ENCODE measurements at regions not wholly inside any gene's neighbourhood (a gene's known extent, or its start where the extent isn't known, plus 50 kb on each side); places are given as distances from the start of the nearest gene placed in this dataset.

DNA sequence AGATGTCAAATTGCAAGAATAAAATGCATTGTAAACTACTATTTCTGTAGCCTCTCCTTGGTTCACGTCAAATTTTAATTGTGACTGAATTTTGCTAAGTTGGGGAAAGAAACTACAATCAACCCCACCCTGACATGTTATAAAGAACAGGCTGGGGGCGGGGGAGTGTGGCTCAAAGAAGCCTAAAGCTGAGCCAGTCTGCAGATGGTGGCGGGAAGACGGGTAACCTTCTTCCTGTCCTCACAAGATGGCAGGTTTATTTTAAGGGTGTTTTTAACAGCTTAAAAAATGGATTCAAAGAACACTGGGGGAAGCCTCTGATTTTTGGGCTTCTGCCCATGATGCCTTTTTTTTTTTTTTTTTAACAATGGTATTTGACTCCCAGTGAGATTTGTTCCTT, 68.5 kb upstream of the MELK start:
- TF ChIP-seq POLR2A (IDR thresholded peaks at IDR 0.05; ENCODE audit: low read depth, low read length) (no peak), SMC3 (IDR thresholded peaks at IDR 0.05; ENCODE audit: low read depth, low read length) (no peak), MAZ (IDR thresholded peaks at IDR 0.05; ENCODE audit: borderline replicate concordance, low read depth, low read length) (no peak)
- TF ChIP-seq, protein P1, sequence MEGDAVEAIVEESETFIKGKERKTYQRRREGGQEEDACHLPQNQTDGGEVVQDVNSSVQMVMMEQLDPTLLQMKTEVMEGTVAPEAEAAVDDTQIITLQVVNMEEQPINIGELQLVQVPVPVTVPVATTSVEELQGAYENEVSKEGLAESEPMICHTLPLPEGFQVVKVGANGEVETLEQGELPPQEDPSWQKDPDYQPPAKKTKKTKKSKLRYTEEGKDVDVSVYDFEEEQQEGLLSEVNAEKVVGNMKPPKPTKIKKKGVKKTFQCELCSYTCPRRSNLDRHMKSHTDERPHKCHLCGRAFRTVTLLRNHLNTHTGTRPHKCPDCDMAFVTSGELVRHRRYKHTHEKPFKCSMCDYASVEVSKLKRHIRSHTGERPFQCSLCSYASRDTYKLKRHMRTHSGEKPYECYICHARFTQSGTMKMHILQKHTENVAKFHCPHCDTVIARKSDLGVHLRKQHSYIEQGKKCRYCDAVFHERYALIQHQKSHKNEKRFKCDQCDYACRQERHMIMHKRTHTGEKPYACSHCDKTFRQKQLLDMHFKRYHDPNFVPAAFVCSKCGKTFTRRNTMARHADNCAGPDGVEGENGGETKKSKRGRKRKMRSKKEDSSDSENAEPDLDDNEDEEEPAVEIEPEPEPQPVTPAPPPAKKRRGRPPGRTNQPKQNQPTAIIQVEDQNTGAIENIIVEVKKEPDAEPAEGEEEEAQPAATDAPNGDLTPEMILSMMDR (conservative IDR thresholded peaks at IDR 0.05; ENCODE audit: low read depth, low read length) = no peak

Measured in IMR-90 (cell line).